Fibroblast of lung (primary cell): ENCODE measurements at regions not wholly inside any gene's neighbourhood (a gene's known extent, or its start where the extent isn't known, plus 50 kb on each side); places are given as distances from the start of the nearest gene placed in this dataset.

ENCODE experiments used
- EZH2 ChIP-seq: IDR thresholded peaks from 2 replicates; pipeline ENCODE4 v1.5.1; 2012; ENCODE audit warnings: low read length, control low read depth, mild to moderate bottlenecking; ENCODE audit errors: missing control alignments
- TF ChIP-seq, protein P1 (sequence below), 2 donors: IDR thresholded peaks in 1 of 2; conservative IDR thresholded peaks in 1 of 2; 1 replicate in 1 of 2; 2 replicates in 1 of 2; pipeline ENCODE4 v1.5.1; 2011 to 2012; ENCODE audit warnings: low read length in 2 of 2, control low read depth in 1 of 2, inconsistent platforms in 1 of 2, low read depth in 1 of 2, mild to moderate bottlenecking in 1 of 2

DNA sequence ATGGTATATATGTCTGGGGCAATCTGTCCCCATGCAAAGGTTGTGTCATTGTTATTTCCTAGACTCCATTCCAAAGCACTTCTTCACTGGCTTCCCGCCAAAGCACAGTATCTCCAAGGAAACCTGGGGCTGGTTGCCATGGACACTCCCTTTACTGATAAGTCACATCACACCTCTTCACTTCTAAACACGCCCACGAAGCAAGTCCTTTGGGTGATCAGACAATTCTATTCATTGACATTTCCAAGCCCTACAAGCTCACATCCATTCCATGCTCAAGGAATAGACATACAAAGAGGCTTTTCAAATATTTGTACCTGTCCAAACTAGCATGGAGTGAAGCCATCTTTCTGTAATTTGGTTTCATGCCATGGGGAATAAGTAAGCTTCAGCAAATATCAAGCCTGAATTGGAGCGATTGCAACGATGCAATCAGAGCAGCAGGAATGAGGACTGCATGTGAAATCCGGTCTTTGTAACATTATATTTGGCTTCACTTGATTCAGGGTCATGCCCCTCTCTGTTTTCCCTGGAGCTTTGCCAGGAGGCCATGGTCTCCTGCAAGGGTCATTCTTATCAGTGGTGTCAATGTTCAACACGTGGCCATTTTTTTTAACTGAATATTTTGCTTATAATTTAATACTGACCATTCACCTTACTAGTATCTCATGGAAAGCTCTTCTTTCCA lies 201.6 kb upstream of the TMC3 start:
- TF ChIP-seq EZH2 = no peak
- TF ChIP-seq, protein P1, sequence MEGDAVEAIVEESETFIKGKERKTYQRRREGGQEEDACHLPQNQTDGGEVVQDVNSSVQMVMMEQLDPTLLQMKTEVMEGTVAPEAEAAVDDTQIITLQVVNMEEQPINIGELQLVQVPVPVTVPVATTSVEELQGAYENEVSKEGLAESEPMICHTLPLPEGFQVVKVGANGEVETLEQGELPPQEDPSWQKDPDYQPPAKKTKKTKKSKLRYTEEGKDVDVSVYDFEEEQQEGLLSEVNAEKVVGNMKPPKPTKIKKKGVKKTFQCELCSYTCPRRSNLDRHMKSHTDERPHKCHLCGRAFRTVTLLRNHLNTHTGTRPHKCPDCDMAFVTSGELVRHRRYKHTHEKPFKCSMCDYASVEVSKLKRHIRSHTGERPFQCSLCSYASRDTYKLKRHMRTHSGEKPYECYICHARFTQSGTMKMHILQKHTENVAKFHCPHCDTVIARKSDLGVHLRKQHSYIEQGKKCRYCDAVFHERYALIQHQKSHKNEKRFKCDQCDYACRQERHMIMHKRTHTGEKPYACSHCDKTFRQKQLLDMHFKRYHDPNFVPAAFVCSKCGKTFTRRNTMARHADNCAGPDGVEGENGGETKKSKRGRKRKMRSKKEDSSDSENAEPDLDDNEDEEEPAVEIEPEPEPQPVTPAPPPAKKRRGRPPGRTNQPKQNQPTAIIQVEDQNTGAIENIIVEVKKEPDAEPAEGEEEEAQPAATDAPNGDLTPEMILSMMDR (conservative IDR thresholded peaks at IDR 0.05 in 1 of 2, IDR thresholded peaks at IDR 0.05 in 1 of 2; ENCODE audit: low read depth in 1 of 2, low read length in 2 of 2) = no peak
